Cardiac fibroblast (primary cell): ENCODE measurements at regions not wholly inside any gene's neighbourhood (a gene's known extent, or its start where the extent isn't known, plus 50 kb on each side); places are given as distances from the start of the nearest gene placed in this dataset.

Source experiments
- DNase-seq, 2 donors: peaks; one replicate each; pipeline versions ENCODE4 v3.0.0 to v3.0.0-alpha.2; 2010; ENCODE audit warnings: low read depth in 2 of 2
- H3K4me3 ChIP-seq, 2 donors: replicated peaks in 1 of 2; 1 replicate in 1 of 2; 2 replicates in 1 of 2; pipeline ENCODE4 v1.5.1; 2011; ENCODE audit warnings: low read depth in 2 of 2, low read length in 2 of 2, mild to moderate bottlenecking in 2 of 2, moderate library complexity in 1 of 2
- TF ChIP-seq, protein P1 (sequence below): IDR thresholded peaks from one replicate; pipeline ENCODE4 v1.5.1; 2011; ENCODE audit warnings: low read depth, mild to moderate bottlenecking, low read length, inconsistent platforms

DNA sequence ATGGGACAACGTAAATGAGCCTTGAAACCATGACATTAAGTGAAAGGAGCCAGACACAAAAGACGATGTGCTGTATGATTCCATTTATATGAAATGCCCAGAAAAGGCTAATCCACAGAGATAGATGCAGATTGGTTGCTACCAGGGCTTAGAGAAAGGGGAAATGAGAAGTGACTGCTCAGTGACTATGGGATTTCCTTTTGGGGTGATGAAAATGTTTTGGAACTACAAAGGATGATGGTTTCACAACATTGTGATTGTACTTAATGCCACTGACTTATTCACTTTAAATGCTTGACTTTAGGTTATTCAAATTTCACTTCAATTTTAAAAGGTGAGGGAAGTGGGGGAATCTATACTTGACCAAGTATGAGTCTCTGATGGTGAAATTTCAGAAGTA lies 414.3 kb downstream of the SETD4 start:
- TF ChIP-seq, protein P1, sequence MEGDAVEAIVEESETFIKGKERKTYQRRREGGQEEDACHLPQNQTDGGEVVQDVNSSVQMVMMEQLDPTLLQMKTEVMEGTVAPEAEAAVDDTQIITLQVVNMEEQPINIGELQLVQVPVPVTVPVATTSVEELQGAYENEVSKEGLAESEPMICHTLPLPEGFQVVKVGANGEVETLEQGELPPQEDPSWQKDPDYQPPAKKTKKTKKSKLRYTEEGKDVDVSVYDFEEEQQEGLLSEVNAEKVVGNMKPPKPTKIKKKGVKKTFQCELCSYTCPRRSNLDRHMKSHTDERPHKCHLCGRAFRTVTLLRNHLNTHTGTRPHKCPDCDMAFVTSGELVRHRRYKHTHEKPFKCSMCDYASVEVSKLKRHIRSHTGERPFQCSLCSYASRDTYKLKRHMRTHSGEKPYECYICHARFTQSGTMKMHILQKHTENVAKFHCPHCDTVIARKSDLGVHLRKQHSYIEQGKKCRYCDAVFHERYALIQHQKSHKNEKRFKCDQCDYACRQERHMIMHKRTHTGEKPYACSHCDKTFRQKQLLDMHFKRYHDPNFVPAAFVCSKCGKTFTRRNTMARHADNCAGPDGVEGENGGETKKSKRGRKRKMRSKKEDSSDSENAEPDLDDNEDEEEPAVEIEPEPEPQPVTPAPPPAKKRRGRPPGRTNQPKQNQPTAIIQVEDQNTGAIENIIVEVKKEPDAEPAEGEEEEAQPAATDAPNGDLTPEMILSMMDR, result no peak
- H3K4me3 ChIP-seq, result no peak overlapping the region
- DNase-seq, result no peak

DNA sequence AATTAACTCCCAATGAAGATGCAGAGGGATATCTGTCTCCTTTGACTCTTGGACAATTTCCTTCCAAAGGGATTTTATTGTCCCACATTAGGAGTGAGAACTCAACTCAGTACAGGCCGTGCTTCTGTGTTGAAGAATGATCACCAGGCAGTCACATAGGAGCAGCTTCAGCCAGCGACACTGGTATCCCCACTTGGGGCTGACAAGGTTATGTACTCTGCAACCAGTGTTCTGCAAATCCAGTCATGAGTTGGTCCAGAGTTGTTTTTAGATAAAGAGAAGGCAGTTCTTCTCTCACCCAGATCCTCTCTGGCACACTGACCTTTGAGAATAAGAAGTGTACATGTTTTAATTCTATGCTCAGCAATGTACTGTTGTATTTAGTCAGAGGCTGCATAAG lies 415.8 kb downstream of the SETD4 start:
- DNase-seq, result no peak
- TF ChIP-seq, protein P1, result no peak
- H3K4me3 ChIP-seq, result no peak overlapping the region

DNA sequence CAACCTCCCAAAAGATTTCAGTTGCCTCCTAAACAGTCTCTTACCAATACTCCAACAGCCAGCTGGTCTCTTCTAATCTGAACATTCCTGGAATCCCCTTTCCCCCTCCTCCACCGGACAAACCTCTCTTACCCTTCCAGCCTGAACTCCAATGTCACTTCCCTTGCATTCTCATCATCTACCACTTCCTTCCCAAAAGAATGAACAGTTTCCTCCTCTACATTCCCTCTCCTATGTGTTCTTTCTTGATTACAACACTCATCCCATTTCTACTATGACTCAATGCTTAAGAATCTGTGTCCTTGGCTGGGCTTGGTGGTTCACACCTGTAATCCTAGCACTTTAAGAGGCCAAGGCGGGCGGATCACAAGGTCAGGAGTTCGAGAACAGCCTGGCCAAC lies 417.1 kb downstream of the SETD4 start:
- TF ChIP-seq, protein P1, result no peak
- no peak overlapping the region for H3K4me3 ChIP-seq
- peak; percentile 35 to 83 for DNase-seq

DNA sequence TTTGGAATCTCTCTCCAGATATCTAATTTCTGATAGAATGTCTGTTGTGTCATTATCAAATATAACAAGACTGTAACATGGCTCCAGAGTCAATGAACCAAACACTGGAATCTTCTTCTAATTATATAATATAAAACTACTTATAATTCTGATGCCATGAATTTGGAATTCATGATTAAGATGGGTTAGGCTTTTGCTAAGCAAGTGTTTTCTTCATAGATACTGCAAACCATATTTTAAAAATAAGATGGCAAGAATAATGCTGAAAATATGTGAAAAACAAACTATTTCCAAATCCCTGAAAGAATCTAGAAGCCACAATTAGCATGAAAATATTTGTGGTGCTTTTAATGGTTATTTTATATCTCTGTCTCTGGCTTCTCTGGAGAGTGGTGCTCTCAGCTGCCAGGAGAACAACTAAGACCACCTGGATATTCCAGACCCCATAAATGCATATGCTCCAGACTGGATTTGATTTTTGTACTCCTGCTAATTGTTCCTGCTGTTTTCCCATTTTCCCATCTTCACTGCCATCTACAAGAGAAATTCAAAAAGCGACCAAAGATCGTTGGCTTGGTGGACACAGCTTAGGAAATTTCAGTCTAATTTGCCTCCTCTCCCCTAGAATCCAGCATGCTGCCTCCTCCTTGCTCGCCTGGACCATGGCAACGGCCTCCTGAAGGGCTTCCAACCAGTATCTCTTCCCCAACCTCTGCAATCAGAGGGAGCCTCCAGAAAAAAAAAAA lies 418.9 kb downstream of the SETD4 start:
- DNase-seq, result peak in 1 of 2 donors; percentile 65

DNA sequence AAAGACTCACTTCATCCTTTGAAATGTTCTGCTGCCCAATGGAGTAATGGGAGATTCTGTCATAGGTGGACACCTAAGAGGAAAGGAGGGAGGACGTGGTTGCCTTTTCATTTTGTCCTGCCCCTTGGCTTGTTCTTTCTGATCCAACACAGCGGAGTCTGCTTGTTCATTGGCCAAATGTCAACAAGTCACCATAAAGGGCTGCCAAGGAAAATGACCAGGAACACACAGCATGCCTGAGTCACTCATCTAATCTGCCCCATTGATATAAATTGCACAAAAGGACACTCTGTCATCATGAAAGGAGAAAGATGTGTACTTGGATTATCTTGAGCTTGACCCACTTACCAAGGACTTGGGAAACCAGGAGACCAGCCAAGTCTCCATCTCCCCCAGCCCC lies 422.9 kb downstream of the SETD4 start:
- TF ChIP-seq, protein P1, result no peak
- peak; percentile 50 to 90 for DNase-seq
- no peak overlapping the region for H3K4me3 ChIP-seq

More for the DNA sequence above, 418.9 kb downstream of the SETD4 start:
- TF ChIP-seq, protein P1, result no peak
- H3K4me3 ChIP-seq, result no peak overlapping the region

DNA sequence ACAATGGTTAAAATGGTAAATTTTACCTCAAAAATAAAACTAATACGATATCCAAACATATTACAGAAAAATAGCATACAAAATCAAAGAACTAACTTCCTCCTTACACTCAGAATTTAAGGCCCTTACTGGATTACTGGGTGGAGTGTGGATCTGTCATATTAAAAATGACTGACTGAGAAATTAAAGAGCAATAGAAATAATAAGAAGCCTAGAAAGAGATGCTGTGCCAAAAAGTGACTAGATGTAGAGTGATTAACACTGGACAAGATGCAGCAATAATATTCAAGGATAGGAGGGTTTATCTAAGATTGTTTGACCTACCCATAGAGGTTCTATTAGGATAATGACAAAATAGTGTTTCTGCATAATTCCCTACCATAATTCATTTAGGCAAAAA lies 424.3 kb downstream of the SETD4 start:
- no peak for DNase-seq
- TF ChIP-seq, protein P1, result no peak
- H3K4me3 ChIP-seq, result no peak overlapping the region

DNA sequence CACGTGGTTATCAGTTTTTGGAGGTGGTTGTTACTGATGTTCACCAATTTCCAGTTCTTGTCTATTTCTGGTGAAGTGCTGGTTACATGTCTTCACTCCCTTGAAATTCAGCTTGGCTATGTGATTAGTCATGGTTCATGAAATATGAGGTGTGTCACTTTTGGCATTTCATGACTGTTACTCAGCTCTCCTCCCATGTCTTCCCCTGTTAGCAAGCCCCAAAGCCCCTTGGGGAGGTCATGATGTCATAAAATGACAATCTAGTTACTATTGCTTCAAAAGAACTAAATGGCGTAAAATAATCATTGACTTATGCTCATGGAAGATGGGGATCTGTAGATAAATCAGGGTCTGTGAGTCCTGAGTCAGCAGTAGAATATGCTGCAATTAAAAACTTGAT lies 425.1 kb downstream of the SETD4 start:
- TF ChIP-seq, protein P1, result no peak
- no peak overlapping the region for H3K4me3 ChIP-seq
- peak; percentile 50 to 97 for DNase-seq
